Stimulated activated effector memory CD8-positive, alpha-beta T cell treated with anti-CD3 and anti-CD28 coated beads, Interleukin-12 subunit alpha, Interleukin-12 subunit beta, amount 100 ng/mL, for 72 hours (primary cell): ENCODE measurements at regions not wholly inside any gene's neighbourhood (a gene's known extent, or its start where the extent isn't known, plus 50 kb on each side); places are given as distances from the start of the nearest gene placed in this dataset.

Experiments used
- ATAC-seq: fragments of 150-1000 bp; cut with Tn5 transposase; 2 replicates; pipeline ENCODE4 v1.10.0; 2021
- DNase-seq, 2 donors: peaks; one replicate each; pipeline ENCODE4 v3.0.0; 2021 to 2022; ENCODE audit warnings: low spot score in 2 of 2
- H3K27ac Mint-ChIP-seq: one replicate; pipeline ENCODE4 v1.8.0; 2022; ENCODE audit warnings: mild to moderate bottlenecking, mixed read lengths
- H3K36me3 Mint-ChIP-seq: one replicate; pipeline ENCODE4 v1.8.0; 2022; ENCODE audit warnings: mild to moderate bottlenecking, mixed read lengths
- H3K4me1 Mint-ChIP-seq: one replicate; pipeline ENCODE4 v1.8.0; 2022; ENCODE audit warnings: mixed read lengths
- H3K4me3 Mint-ChIP-seq: one replicate; pipeline ENCODE4 v1.8.0; 2022; ENCODE audit warnings: mild to moderate bottlenecking, mixed read lengths
- H3K9me3 Mint-ChIP-seq: one replicate; pipeline ENCODE4 v1.8.0; 2022; ENCODE audit warnings: mixed read lengths

DNA sequence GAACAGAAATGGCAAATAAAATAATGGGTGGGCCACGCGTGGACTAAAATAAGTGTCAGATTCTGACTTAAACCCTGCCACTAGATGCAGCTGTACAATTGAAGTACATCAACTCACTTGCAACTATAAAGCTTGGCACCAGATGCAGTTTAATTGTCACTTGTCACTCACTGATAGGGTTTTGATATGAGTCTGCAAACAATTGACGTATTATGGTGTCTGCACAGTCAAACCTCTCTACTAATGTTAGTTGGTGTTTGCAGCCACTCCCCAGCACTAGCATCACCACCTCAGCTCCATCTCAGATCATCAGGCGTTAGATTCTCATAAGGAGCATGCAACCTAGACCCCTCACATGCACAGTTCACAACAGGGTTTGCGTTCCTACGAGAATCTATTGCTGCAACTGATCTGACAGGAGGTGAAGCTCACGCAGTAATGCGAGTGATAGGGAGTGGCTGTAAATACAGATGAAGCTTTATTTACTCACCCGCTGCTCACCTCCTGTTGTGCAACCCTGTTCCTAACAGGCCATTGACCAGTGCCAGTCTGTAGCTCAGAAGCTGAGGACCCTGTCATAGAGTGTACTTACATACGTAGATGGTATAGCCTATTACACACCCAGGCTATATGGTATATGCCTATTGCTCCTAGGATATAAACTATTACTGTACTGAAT is 72.1 kb upstream of the SEMA6A start:
- no peaks in the 10 kb centered on the region for H3K4me1 Mint-ChIP-seq
- H3K27ac Mint-ChIP-seq, result no peak overlapping the region
- no peak for DNase-seq
- no peaks in the 10 kb centered on the region for H3K36me3 Mint-ChIP-seq
- no peak overlapping the region for H3K4me3 Mint-ChIP-seq
- no peaks in the 10 kb centered on the region for H3K9me3 Mint-ChIP-seq
- ATAC-seq, result no peak

DNA sequence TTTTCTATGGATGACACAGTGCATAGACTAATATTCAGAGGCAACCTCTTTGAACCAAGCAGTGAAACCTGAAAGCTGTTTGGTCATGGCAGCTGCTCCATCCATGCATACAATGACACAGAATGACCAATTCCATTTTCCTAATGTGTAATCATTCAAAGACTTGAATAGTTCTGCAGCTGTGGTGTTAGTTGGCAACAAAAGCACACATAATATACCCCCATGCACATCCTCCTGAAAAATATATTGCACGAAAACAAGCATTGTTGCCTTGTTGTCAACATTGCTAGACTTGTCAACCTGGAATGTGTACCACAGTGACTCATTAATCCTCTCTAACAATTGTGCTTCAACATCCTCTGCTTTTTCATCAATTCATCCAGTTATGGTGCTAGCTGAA is 71.0 kb upstream of the SEMA6A start:
- no peak overlapping the region for H3K4me3 Mint-ChIP-seq
- DNase-seq (no peak), ATAC-seq (peak; percentile 31)
- no peaks in the 10 kb centered on the region for H3K36me3 Mint-ChIP-seq
- H3K9me3 Mint-ChIP-seq, result no peaks in the 10 kb centered on the region
- no peaks in the 10 kb centered on the region for H3K4me1 Mint-ChIP-seq
- H3K27ac Mint-ChIP-seq, result no peak overlapping the region

DNA sequence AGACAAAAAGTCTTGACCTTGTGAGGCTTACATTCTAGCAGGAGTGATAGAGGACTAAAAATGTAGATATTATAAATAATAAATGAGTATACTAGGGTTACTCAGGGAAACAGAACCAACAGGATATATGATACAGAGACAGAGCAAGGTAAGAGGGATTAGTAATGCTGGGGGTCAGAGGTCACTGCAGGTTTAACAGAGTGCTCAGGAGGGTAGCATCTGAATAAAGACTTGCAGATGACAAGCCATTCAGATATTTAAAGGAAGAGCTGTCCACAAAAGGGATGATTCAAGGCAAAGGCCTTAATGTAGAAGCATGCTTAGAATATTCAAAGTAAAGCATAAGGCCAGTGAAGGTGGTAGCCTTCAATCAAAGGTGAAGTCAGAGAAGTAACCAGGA is 65.6 kb upstream of the SEMA6A start:
- no peak overlapping the region for H3K27ac Mint-ChIP-seq

DNA sequence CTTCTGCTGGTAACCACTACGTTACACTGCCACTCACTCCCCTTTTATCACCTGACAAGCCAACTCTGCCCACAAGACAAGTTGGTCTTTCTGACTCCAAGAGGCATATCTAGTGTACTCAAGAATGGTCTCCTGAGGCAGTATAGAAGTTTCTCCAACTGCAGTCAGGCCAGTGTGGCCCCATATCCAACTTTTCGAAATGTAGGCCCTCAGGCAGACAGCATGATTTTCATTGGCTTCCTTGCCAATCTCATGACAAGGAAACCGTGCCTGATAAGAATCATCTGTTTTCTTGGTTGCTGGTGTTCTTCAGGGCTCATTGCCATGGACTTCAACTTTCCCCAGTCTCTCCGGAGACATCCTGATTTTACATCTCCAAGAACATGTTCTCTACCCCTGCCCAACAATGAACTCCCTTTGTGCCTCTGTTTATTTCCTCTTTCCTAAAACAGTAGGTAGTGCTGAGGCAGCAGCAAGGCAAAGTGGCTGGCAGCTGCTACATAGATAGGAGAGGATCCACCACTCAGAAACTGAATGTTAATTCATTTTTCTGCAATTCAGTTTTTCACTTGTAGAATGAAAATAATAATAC is 62.6 kb upstream of the SEMA6A start:
- no peak overlapping the region for H3K4me3 Mint-ChIP-seq
- ATAC-seq (no peak), DNase-seq (no peak)
- no peak overlapping the region for H3K27ac Mint-ChIP-seq
- H3K9me3 Mint-ChIP-seq, result peaks cover 3% of the 10 kb centered on the region
- no peaks in the 10 kb centered on the region for H3K4me1 Mint-ChIP-seq
- no peaks in the 10 kb centered on the region for H3K36me3 Mint-ChIP-seq

More for the DNA sequence above, 65.6 kb upstream of the SEMA6A start:
- ATAC-seq (no peak), DNase-seq (no peak)
- Mint-ChIP-seq H3K36me3 (no peaks in the 10 kb centered on the region), H3K9me3 (peaks cover 3% of the 10 kb centered on the region), H3K4me3 (no peak overlapping the region), H3K4me1 (no peaks in the 10 kb centered on the region)

DNA sequence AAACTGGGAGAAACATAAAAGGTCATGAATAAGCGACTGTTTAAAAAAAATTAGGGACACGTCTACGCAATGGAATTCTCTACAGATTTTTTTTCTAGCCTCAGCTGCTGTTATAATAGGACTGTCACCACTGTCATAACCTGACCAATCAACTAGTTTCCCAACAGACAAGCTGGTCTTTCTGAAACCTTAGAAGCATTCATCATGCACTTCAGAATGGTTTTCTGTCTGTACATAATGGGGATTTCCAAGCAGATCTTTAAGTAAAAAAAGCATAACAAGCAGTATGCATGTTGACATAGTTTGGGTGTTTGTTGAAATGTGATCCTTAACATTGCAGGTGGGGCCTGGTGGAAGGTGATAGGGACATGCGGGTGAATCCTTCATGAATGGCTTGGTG is 58.3 kb upstream of the SEMA6A start:
- ATAC-seq (no peak), DNase-seq (no peak)
- H3K4me3 Mint-ChIP-seq, result no peak overlapping the region
- no peak overlapping the region for H3K27ac Mint-ChIP-seq
- H3K36me3 Mint-ChIP-seq, result no peaks in the 10 kb centered on the region
- no peaks in the 10 kb centered on the region for H3K4me1 Mint-ChIP-seq
- peaks cover 3% of the 10 kb centered on the region for H3K9me3 Mint-ChIP-seq

DNA sequence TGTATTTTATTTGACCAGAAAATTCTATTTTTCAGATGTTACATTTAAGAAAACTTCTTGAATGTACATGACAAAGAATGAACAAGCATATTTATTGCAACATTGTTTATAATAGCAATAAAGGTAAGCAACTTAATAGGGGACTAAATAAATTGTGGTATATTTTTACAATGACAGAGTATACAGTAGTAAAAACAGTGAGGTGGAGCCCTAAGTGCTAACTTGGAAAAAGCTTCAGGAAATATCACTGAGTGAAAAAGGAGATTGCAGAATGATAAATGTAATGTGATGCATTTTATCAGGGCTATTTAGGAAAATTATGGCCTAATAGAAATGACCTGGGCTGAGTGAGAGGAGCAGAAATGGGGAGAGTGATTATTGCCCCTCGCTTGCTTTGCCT is 56.5 kb upstream of the SEMA6A start:
- Mint-ChIP-seq H3K4me1 (no peaks in the 10 kb centered on the region), H3K36me3 (no peaks in the 10 kb centered on the region), H3K4me3 (no peak overlapping the region), H3K9me3 (peaks cover 3% of the 10 kb centered on the region), H3K27ac (no peak overlapping the region)
- DNase-seq, result no peak
- no peak for ATAC-seq

DNA sequence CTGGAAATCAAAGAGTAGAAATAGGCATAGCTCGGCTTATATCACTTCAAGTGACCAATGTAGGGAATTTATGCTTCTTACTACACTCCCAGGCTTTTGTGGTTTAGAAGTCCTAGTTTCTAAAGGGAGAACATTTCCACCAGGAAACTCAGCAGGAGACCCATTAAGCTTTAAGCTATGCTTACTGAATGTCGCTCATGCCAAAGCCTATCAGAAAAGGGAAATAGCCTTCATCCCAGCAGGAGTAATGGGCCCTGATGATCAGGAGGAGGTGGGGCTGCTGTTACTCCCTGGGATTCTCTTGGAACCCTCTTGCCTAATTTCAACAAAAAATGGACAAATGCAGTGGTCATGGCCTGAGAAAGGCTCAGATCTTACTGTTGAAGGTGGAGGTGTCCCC is 54.5 kb upstream of the SEMA6A start:
- Mint-ChIP-seq H3K4me3 (no peak overlapping the region), H3K4me1 (no peaks in the 10 kb centered on the region), H3K9me3 (no peaks in the 10 kb centered on the region), H3K27ac (no peak overlapping the region), H3K36me3 (no peaks in the 10 kb centered on the region)
- DNase-seq (no peak), ATAC-seq (no peak)

DNA sequence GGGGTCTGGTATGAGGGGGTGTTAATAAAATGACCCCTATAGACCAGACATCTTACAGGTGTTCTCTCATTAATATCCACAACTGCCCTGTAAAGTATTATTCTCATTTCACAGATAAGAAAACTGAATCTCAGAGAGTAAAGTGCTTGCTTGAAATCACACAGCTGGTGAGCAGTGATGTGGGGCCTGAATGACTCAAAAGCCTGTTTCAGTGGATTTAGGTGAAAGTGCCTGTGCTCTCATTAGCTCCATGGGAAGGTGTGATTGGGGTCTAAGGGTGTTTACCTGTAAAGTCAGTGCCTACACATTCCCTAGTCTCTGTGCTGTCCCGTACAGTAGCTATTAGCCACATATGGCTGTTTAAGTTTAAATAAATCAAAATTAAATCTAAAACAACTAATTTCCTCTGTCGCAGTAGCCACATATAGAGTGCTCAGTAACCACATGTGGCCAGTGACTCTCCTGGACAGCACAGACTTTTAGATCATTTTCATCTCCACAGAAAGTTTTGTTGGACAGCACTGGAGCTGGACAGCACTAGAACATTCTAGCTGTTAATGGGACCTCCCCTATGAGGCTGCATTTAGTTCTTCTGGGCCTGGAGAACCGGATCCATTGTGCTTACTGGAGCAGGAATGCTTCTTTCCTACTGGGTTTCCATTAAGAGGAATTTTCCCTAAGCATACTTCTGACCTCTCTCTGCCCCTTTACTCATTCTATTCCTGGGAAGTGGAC is 52.5 kb upstream of the SEMA6A start:
- H3K9me3 Mint-ChIP-seq, result no peaks in the 10 kb centered on the region
- H3K27ac Mint-ChIP-seq, result no peak overlapping the region
- no peaks in the 10 kb centered on the region for H3K36me3 Mint-ChIP-seq
- no peak overlapping the region for H3K4me3 Mint-ChIP-seq
- DNase-seq (no peak), ATAC-seq (no peak)
- H3K4me1 Mint-ChIP-seq, result no peaks in the 10 kb centered on the region

DNA sequence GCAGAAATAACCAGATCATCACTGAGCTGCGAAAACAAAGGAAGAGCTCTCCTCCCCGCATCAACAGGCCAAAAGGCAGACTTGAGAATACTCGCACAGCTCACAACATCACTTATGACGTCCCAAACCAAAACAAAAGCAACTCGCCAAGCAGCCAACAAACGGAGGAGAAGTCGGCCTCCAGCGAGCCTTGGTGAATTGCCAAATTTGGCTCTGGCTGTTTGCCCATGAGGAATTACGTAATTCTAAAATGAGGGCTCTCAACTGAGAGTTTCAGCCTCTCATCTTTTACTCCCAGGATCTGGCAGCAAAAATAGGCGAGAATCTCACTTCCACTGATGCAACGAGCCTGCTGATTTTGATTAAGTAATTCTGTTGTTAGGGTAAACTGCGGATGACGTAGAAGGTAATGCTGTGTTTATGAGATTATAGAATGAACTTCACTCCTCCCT is 51.7 kb upstream of the SEMA6A start:
- DNase-seq, result no peak
- Mint-ChIP-seq H3K4me3 (no peak overlapping the region), H3K27ac (no peak overlapping the region), H3K9me3 (no peaks in the 10 kb centered on the region), H3K4me1 (no peaks in the 10 kb centered on the region), H3K36me3 (no peaks in the 10 kb centered on the region)
- no peak for ATAC-seq
